ENCODE measurements at regions not wholly inside any gene's neighbourhood (a gene's known extent, or its start where the extent isn't known, plus 50 kb on each side); places are given as distances from the start of the nearest gene placed in this dataset.

GRCh38 chr4:52234561-52235440 lies 183.7 kb downstream of the SPATA18 start:
- TF ChIP-seq CTCF (IDR thresholded peaks at IDR 0.05) (peak in 2 of 4 experiments; percentile 18 to 41), POLR2A (IDR thresholded peaks at IDR 0.05) (no peak)
